ENCODE measurements at regions not wholly inside any gene's neighbourhood (a gene's known extent, or its start where the extent isn't known, plus 50 kb on each side); places are given as distances from the start of the nearest gene placed in this dataset.

Small RNAs in the stretch of these regions (microRNA-seq; reads per million reads assigned to microRNA genes)
- 2.1 reads per million for gene MIR6760
